HG03439 (cell line): ENCODE measurements at regions not wholly inside any gene's neighbourhood (a gene's known extent, or its start where the extent isn't known, plus 50 kb on each side); places are given as distances from the start of the nearest gene placed in this dataset.

Experiments
- ATAC-seq: cut with Tn5 transposase; IDR thresholded peaks from one replicate; pipeline ENCODE4 v1.9.1; 2021; ENCODE audit warnings: mild to moderate bottlenecking, moderate library complexity; ENCODE audit not compliant: unreplicated experiment

DNA sequence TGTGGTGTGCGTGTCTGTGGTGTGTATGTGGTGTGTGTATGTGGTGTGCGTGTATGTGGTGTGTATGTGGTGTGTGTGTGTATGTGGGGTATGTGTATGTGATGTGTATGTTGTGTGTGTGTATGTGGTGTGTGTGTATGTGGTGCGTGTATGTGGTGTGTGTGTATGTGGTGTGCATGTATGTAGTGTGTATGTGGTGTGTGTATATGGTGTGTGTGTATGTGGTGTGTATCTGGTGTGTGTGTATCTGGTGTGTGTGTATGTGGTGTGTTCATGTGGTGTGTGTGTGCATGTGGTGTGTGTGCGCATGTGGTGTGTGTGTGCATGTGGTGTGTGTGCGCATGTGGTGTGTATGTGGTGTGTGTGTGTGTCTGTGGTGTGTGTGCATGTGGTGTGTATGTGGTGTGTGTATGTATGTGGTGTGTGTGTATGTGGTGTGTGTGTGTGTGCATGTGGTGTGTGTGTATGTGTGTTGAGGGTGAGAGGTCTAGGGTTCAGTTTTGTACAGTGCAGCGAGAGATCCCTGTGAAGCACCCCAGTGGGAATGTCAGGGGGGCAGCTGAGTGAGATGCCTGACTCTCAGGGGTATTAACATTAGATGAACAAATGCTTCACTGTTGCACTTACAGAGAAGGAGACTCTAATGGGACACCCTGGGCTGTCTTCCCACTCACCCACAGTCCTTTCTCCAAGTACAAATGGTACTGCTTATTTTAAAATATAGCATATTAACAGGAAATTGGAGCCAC lies 61.3 kb upstream of the MEDAG start:
- no peak for ATAC-seq

DNA sequence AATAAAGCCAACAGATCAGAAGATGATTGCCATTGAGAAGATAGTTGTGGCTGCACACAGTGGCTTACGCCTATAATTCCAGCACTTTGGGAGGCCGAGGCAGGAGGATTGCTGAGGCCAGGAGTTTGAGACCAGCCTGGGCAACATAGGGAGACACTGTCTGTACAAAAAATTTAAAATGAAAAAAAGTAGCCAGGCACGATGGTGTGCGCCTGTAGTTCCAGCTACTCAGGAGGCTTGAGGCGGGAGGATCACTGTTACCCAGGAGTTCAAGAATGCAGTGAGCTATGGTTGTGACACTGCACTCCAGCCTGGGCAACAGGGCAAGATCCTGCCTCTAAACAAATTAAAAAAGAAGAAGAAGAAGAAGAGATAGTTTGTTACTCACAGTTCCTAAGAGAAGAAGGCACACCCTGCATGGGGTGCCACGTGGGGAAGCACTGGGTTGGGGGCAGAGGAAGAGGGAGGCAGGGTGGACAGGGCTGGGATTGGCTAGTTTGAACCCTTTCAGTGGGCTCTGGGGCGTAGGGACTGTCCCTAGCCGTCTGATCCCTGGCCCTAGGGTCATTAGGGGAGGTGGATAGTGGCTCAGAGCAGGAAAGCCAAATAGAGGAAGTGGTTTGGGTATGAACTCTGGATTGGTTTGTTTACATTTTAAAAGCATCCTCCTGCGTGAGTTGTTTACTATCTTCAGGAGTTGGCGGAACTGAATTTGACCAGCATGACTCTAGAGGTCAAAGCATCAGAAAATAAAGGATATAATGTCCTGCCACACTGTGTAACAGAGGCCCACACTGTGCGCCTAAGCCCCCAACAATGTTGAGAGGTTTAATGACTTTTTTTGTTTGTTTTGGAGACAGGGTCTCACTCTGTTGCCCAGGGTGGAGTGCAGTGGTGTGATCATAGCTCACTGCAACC lies 60.5 kb upstream of the MEDAG start:
- no peak for ATAC-seq

- no peak for ATAC-seq
These were observed 59.8 kb upstream of the MEDAG start for GRCh38 chr13:30846311-30846710.

GRCh38 chr13:30846866-30847265 lies 59.2 kb upstream of the MEDAG start:
- ATAC-seq: no peak

DNA sequence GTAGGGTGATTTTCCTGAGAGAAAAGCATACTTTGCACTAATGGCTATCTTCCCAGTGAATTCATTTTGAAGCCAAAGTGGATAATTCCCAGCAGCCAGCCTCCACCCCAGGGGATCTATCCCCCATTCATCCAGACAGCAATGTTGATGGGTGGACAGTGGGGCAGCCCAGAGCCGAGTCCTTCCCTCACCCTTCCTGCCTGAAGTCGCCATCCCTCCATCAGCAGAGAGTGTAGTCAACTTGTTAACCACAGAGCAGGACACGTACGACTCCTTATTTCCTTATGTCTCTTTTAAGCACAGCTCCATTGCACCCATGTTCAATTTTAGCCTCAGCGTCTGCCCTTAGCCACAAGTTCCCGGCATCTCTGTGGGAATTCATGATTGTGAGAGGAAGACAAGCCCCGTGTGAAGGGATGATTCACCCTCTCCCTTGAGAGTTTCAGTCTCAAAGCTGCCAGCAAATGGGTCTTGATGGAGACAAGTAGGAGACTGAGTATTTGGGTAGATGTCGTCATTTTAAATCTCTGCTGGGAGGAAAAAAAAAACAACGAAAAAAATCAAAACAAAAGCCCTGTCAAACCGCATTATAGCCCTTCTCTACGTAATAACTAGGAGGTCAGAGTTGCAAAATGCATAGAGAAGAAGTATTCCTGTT lies 58.3 kb upstream of the MEDAG start:
- ATAC-seq: no peak

DNA sequence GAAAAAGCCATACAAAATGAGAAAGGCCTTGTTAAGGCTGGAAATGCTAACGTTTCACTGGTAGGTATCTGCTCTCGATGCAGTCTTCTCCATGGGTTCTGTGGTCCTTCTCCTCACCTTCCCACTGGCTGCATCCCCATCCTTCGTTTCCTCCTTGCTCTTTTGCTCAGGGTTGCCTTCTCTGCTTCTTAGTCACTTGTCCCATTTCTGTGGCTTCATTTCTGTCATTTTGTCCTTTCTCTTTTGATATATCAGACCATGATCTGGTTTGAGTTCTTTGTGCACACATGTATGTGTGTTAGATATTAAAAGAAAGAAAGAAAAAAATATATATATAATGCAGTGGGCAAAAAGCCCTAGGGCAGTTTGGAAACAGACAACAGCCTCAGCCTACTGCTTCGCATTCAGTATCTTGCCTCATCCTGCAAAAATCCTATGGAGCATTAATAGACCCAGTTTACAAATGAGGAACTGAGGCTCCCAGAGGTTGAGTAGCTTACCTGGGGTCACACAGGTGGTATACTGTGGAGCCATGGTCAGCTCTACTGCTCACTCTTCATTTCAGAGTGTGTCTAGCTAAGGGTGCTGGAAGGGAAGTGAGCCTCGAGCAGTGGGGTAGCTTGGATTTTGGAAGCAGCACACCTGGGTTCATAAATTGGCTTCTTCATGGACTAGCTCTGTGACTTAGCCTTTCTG lies 57.6 kb upstream of the MEDAG start:
- no peak for ATAC-seq

DNA sequence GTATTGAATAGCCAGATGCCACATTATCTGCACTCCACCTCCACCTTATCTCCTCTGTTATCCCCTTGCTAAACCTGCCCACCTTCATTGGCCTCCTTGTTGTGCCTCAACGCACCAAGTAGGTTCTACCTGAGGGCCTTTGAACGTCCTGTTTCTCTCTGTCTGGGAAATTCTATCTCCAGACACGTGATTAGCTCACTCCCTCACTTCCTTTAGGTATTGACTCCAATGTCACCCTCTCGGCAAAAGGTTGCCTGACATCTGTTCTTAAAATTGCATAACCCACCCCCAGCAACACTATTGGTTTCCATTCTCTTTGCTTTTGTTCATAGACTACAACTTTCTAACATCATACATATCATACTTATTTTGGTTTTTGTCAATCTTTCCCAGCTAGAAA lies 56.5 kb upstream of the MEDAG start:
- no peak for ATAC-seq

GRCh38 chr13:30850204-30850866 lies 55.7 kb upstream of the MEDAG start:
- no peak for ATAC-seq

DNA sequence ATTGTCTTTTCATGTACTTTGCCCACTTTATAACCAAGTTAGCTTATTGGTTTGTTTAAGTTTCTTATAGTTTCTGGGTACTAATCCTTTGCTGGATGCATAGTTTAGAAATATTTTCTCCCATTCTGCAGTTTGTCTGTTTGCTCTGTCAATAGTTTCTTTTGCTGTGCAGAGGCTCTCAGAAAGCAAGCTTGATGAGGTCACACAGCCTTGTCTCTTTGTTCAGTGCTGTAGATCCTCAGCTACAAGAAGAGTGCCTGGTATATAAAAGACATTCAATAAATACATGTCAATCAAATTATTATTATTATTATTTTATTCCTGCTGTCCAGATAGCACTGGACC lies 55.2 kb upstream of the MEDAG start:
- ATAC-seq: no peak

- peak; percentile 61 for ATAC-seq
These were observed 54.4 kb upstream of the MEDAG start for GRCh38 chr13:30851697-30852096.

- ATAC-seq: no peak
These were observed 50.5 kb upstream of the MEDAG start for GRCh38 chr13:30855569-30855968.

GRCh38 chr13:30856005-30856790 lies 49.9 kb upstream of the MEDAG start:
- ATAC-seq: no peak
